ENCODE measurements at regions not wholly inside any gene's neighbourhood (a gene's known extent, or its start where the extent isn't known, plus 50 kb on each side); places are given as distances from the start of the nearest gene placed in this dataset.
"Not testable (repeated sequence)": the region's sequence is repeated elsewhere in the genome, so short reads cannot be mapped to it uniquely, and the experiment has no call there.

GRCh38 chr18:60918862-60919261 lies 414.4 kb upstream of the CDH20 start:
- intact Hi-C loops (cut with DNase I), result loop anchor here in 1 of 2 donors (5.0 kb wide), 1 partner anchor 813 kb away; no protein-coding TSS in a partner anchor
- DNase-seq (ENCODE audit: low spot score), result not testable (repeated sequence)

GRCh38 chr18:60925892-60926291 lies 407.3 kb upstream of the CDH20 start:
- intact Hi-C loops (cut with DNase I), result no loop called here
- no peak for DNase-seq (ENCODE audit: low spot score)

- intact Hi-C loops (cut with DNase I), result no loop called here
Observed at GRCh38 chr18:60929966-60930365, 403.3 kb upstream of the CDH20 start.

GRCh38 chr18:60935041-60935910 lies 398.0 kb upstream of the CDH20 start:
- intact Hi-C loops (cut with DNase I), result no loop called here
- no peak for DNase-seq (ENCODE audit: low spot score)

More at GRCh38 chr18:60929966-60930365, 403.3 kb upstream of the CDH20 start:
- DNase-seq (ENCODE audit: low spot score), result no peak

GRCh38 chr18:60936101-60936500 lies 397.1 kb upstream of the CDH20 start:
- intact Hi-C loops (cut with DNase I), result no loop called here
- no peak for DNase-seq (ENCODE audit: low spot score)

GRCh38 chr18:60943297-60943696 lies 389.9 kb upstream of the CDH20 start:
- no peak for DNase-seq (ENCODE audit: low spot score)
- intact Hi-C loops (cut with DNase I), result no loop called here

- intact Hi-C loops (cut with DNase I), result no loop called here
- no peak for DNase-seq (ENCODE audit: low spot score)
Observed at GRCh38 chr18:60950634-60951033, 382.6 kb upstream of the CDH20 start.

- intact Hi-C loops (cut with DNase I), result no loop called here
- no peak for DNase-seq (ENCODE audit: low spot score)
Observed at GRCh38 chr18:60951091-60951490, 382.1 kb upstream of the CDH20 start.

GRCh38 chr18:60962625-60963024 lies 370.6 kb upstream of the CDH20 start:
- intact Hi-C loops (cut with DNase I), result no loop called here
- no peak for DNase-seq (ENCODE audit: low spot score)

GRCh38 chr18:60965856-60966255 lies 367.4 kb upstream of the CDH20 start:
- intact Hi-C loops (cut with DNase I), result no loop called here
- no peak for DNase-seq (ENCODE audit: low spot score)

- intact Hi-C loops (cut with DNase I), result no loop called here
Observed at GRCh38 chr18:60966876-60967275, 366.4 kb upstream of the CDH20 start.

GRCh38 chr18:60975420-60975819 lies 357.8 kb upstream of the CDH20 start:
- no peak for DNase-seq (ENCODE audit: low spot score)
- intact Hi-C loops (cut with DNase I), result no loop called here

More at GRCh38 chr18:60966876-60967275, 366.4 kb upstream of the CDH20 start:
- DNase-seq (ENCODE audit: low spot score), result no peak

GRCh38 chr18:60976976-60977375 lies 356.3 kb upstream of the CDH20 start:
- intact Hi-C loops (cut with DNase I), result no loop called here

GRCh38 chr18:60978338-60978737 lies 354.9 kb upstream of the CDH20 start:
- intact Hi-C loops (cut with DNase I), result no loop called here
- no peak for DNase-seq (ENCODE audit: low spot score)

More at GRCh38 chr18:60976976-60977375, 356.3 kb upstream of the CDH20 start:
- no peak for DNase-seq (ENCODE audit: low spot score)

GRCh38 chr18:60980422-60981005 lies 352.7 kb upstream of the CDH20 start:
- intact Hi-C loops (cut with DNase I), result no loop called here
- DNase-seq (ENCODE audit: low spot score), result no peak

- intact Hi-C loops (cut with DNase I), result no loop called here
- no peak for DNase-seq (ENCODE audit: low spot score)
Observed at GRCh38 chr18:60981682-60982328, 351.4 kb upstream of the CDH20 start.

GRCh38 chr18:60982329-60982695 lies 350.9 kb upstream of the CDH20 start:
- intact Hi-C loops (cut with DNase I), result no loop called here
- DNase-seq (ENCODE audit: low spot score), result no peak

- no peak for DNase-seq (ENCODE audit: low spot score)
- intact Hi-C loops (cut with DNase I), result no loop called here
Observed at GRCh38 chr18:60982928-60983327, 350.3 kb upstream of the CDH20 start.

GRCh38 chr18:60984510-60984909 lies 348.7 kb upstream of the CDH20 start:
- intact Hi-C loops (cut with DNase I), result no loop called here
- no peak for DNase-seq (ENCODE audit: low spot score)

- intact Hi-C loops (cut with DNase I), result no loop called here
- no peak for DNase-seq (ENCODE audit: low spot score)
Observed at GRCh38 chr18:60987963-60988362, 345.3 kb upstream of the CDH20 start.
